HTR-8/SVneo (cell line): ENCODE measurements at regions not wholly inside any gene's neighbourhood (a gene's known extent, or its start where the extent isn't known, plus 50 kb on each side); places are given as distances from the start of the nearest gene placed in this dataset.

ENCODE experiments used
- DNase-seq: peaks from one replicate; pipeline ENCODE4 v3.0.0; 2011; ENCODE audit warnings: low spot score, mixed read lengths; ENCODE audit not compliant: insufficient read length
- FAIRE-seq: peaks from 2 replicates; lab custom pipeline; 2011; peaks lifted over from hg19 to GRCh38; lab: Jason Lieb, UNC

DNA sequence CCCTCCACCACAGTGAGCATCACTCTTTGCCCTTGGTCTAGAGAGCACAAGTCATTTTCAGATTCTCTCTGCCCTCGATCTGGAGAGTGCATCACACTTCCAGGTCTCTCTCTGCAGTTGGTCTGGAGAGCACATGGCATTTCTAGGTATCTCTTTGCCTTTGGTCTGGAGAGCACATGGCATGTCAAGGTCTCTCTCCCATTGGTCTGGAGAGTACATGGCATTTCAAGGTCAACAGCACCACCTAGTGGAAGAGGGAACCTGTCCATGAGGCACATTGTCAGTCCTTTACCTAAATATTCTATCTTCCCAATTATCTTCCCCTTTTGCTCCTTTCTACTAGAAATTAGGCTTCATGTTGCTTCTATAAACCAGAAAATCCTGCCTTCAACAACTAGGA, 1139.4 kb downstream of the XPNPEP1 start:
- no peak for FAIRE-seq

GRCh38 chr10:108782411-108782810, 1140.9 kb downstream of the XPNPEP1 start:
- no peak for FAIRE-seq
- DNase-seq = no peak

More for the DNA sequence above, 1139.4 kb downstream of the XPNPEP1 start:
- DNase-seq = no peak

- no peak for DNase-seq
- no peak for FAIRE-seq
Measured at GRCh38 chr10:108779501-108779900, 1143.8 kb downstream of the XPNPEP1 start.

DNA sequence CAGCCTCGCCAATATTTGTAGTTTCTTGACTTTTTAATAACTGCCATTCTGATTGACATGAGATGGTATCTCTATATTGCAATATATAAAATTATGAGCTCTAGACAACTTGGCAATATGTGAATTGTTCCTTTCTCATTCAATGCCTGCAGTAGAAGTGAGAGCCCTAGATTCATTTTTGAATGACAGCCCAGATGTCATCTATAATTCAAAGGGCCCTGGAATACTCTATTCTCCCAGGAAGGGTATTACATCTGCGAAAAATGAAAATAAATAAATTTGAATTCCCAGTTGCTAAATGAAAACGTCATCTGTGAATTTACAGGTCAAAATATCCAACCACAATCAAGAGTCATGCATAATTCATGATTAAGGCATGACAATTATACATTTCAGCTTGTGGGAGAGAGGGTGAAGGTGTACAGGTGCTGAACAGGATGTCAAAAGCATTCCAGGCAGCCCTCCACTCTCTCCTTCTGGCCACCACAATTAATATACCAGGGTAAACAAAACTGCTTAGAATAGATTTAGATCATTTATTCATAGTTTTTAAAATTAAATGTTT, 1147.3 kb downstream of the XPNPEP1 start:
- DNase-seq (no peak), FAIRE-seq (no peak)

DNA sequence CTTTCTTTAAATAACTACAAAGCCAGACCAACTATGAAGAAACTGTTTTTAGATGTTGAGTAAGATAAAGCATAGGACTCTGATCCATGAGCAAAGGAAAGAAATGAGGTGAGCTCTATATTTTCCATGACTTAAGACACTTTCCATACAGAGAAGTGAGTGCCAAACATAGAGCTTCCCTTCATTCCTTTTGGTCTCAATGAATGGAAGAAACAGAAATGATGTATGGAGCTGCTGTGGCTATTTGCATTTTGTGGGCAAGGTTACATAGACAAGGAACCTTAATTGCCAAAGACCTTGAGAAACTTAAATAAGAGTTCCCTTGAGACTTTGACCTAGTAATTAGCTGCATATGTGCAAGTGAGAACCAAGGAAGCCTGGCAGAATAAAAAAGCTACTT, 1152.2 kb downstream of the XPNPEP1 start:
- FAIRE-seq = no peak
- DNase-seq = no peak

GRCh38 chr10:108765794-108766193, 1157.5 kb downstream of the XPNPEP1 start:
- no peak for FAIRE-seq
- no peak for DNase-seq

- DNase-seq (no peak), FAIRE-seq (no peak)
Measured at GRCh38 chr10:108757946-108758345, 1165.4 kb downstream of the XPNPEP1 start.

DNA sequence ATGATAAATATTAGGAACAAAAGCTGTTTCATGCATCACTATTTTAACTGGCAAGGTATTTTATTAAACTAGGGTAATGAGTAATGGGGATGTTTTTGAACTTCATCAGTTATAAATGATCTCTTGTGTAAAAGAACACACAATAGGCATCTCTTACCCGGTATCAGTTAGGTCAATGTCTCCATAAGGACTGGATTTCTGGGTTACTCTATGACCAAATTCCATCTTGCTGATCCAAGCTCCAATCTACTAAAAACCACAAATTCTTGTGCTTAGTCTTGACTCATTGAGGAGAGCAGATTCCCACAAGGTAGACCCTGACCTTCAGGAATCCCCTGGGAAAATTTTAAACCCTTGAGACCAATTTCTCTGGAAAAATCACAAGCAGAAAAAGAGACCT, 1167.7 kb downstream of the XPNPEP1 start:
- FAIRE-seq = no peak
- DNase-seq = no peak

- DNase-seq (no peak), FAIRE-seq (no peak)
Measured at GRCh38 chr10:108753326-108753725, 1170.0 kb downstream of the XPNPEP1 start.

GRCh38 chr10:108749042-108749441, 1174.3 kb downstream of the XPNPEP1 start:
- DNase-seq = no peak
- no peak for FAIRE-seq

GRCh38 chr10:108736111-108736510, 1187.2 kb downstream of the XPNPEP1 start:
- FAIRE-seq = no peak
- no peak for DNase-seq

- DNase-seq = no peak
- no peak for FAIRE-seq
Measured at GRCh38 chr10:108735380-108735779, 1187.9 kb downstream of the XPNPEP1 start.

- no peak for DNase-seq
- FAIRE-seq = no peak
Measured at GRCh38 chr10:108721874-108722273, 1201.4 kb downstream of the XPNPEP1 start.

DNA sequence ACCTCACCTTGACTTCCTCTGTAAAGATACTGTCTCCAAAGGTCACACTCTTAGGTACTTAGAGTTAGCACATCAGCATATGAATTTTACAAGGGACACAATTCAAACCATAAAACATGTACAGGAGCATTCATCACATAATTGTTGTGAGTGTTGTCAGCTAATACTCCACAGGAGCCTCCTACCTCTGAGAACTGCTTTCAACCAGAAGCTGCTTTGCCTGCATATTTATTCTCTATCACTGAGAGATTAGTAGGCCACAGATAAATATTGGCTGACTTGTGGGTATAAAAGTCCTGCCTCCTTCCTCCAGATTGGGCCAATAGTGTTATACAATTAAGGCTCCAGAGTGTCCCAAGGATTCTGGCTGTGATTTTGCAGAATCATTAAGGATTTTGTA, 1207.0 kb downstream of the XPNPEP1 start:
- no peak for FAIRE-seq
- DNase-seq = no peak

DNA sequence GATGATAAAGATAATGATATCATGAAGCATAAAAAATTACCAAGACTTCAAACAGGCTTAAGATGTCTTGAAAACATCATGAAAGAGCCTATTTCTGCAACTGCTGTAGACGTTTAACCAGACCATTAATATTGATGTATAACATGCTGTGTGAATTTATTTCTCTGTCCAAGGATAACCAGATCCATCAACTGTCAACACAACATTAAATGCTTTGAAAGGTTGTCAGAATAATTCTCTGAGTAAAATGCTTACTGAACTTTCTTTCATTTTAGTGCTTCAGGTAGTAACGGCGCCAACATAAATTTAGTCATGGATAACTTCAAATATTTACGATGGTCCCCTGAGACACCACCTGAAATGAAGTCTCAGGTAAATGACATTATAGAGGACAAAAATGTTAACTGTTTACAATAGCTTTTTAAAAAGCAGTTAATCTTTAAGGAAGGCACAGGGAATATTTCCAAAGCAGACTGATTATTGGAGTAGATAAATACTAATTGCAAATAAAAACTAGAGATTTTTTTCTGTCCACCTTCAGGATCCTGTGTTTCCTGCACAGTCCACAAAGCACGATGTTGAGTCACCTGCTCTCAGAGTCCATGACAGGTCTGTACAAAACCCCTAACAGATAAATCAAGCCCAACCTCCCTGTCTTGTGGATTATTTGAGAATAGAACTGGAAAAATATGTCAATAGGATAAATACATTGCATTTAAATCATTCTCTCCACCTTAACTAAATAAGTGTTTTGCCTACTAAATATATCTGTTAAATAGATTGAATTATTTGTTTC, 1213.2 kb downstream of the XPNPEP1 start:
- FAIRE-seq = no peak
- DNase-seq = no peak

- FAIRE-seq = no peak
- DNase-seq = no peak
Measured at GRCh38 chr10:108708363-108708762, 1214.9 kb downstream of the XPNPEP1 start.

- FAIRE-seq = no peak
- no peak for DNase-seq
Measured at GRCh38 chr10:108696792-108697477, 1226.4 kb downstream of the XPNPEP1 start.

DNA sequence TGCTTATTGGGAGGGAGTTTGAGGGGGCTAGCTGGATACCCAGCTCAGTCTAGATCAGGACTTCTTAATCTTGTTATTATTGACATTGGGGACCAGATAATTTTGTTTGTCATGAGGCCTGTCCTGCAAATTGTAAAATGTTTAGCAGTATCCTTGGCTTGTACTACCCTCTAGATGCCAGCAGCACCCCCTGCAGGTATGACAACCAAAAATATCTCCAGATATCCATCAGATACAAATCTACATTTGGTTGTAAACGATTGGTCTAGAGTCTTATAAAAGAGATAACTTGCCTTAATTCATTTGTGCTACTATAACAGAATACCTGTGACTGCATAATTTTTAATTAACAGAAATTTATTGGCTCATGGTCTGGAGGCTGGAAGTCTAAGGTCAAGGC, 1232.2 kb downstream of the XPNPEP1 start:
- DNase-seq = no peak
- FAIRE-seq = no peak

DNA sequence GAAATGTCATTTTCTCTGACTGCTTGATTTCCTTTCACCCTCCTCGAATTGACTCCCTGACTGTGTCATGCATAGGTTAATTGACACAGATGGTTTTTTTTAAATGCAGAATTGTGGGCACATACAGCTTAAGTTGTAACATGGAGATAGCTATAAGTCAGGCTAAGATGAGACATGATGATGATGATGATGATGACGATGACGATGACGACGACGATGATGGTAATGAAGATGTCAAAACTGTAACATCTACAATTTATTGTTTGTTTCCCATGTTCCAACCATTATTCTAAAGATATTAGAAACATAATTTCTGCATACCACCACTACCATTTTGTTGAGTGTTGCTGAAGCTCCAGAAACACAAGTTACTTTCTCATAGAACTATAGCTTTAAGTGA, 1232.8 kb downstream of the XPNPEP1 start:
- FAIRE-seq (no peak), DNase-seq (no peak)

DNA sequence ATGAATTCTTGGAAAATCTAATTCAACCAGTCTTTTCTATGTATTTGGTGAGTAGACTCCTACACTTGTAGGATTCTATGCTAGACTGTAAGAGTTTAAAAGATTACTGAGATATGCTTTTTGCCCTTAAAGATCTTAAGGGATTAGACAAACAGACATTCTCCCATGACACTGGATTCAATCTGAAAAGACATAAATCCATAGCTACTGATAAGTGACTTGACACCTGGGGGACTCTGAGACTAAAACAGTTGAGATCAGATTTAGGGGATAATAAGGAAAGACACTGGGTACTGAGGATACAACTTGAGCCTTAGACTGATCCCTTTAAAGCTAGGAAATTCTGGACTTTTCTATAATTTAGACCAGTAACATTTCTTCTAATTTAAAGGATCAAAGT, 1233.4 kb downstream of the XPNPEP1 start:
- no peak for DNase-seq

DNA sequence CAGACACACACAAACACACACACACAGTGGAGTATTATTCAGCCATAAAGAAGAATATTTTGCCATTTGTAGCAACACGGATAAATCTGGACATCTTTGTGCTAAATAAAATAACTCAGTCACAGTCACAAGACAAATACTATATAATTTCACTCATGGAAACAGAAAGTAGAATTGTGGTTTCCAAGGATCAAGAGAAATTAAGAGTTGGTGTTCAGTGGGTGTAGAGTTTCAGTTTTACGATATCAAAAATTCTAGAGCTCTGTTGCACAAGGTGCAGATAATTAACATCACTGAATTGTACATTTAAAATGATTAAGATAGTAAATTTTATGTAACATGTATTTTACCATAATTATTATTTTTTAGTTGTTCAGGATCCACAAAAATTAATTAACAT, 1235.0 kb downstream of the XPNPEP1 start:
- FAIRE-seq (no peak), DNase-seq (no peak)

More for the DNA sequence above, 1233.4 kb downstream of the XPNPEP1 start:
- no peak for FAIRE-seq
